Erythroblast (primary cell): ENCODE measurements at regions not wholly inside any gene's neighbourhood (a gene's known extent, or its start where the extent isn't known, plus 50 kb on each side); places are given as distances from the start of the nearest gene placed in this dataset.

ENCODE experiments used
- GATA1 ChIP-seq: IDR thresholded peaks from 2 replicates; pipeline ENCODE4 v1.6.1; 2011; ENCODE audit warnings: low read depth, mild to moderate bottlenecking, control low read depth, low read length, moderate library complexity
- POLR2A ChIP-seq: IDR thresholded peaks from 2 replicates; pipeline ENCODE4 v1.6.1; 2011; ENCODE audit warnings: mild to moderate bottlenecking, low read length

GRCh38 chr5:86814907-86815306, 197.2 kb downstream of the COX7C start:
- no peak for TF ChIP-seq POLR2A
- TF ChIP-seq GATA1: no peak
